Heart left ventricle (tissue), 13 donors: ENCODE measurements at regions not wholly inside any gene's neighbourhood (a gene's known extent, or its start where the extent isn't known, plus 50 kb on each side); places are given as distances from the start of the nearest gene placed in this dataset.

Experiments used
- CTCF ChIP-seq, 12 donors: fragments of 200-600 bp; sonication (generic) in 4 of 12; IDR thresholded peaks; one replicate each; pipeline versions ENCODE4 v1.5.0 to v1.8.0; 2018 to 2022; ENCODE audit warnings: antibody characterized with exemption in 12 of 12, mild to moderate bottlenecking in 5 of 12
- POLR2A ChIP-seq, 2 donors: fragments of 450-650 bp; IDR thresholded peaks; one replicate each; pipeline ENCODE4 v1.6.1; 2017; ENCODE audit warnings: antibody characterized with exemption in 2 of 2, mild to moderate bottlenecking in 2 of 2, moderate library complexity in 2 of 2
- donor health status: ischemic (EF 13 %, LVEDD 7.1; RV severe dilation, severe dysfunction).
- donor health status: DM: no; HTN: yes; CAD: no.
- donor health status: DM: no; HTN: no; CAD: no.
- donor health status: ischemic (EF 25% LVEDD 6.9; RV normal size, moderate dysfunction).
- donor health status: ischemic (EF 25% LVEDD 5.7; RV mildly dilated, moderate dysfunction).
- donor health status: ischemic (EF 35%, LVEDD 5.7; RV mildly dilated, moderate dysfunction).
- donor health status: nonischemic (EF 11% LVEDD 7.7; RV severe dilation, severe dysfunction).
- donor health status: DM: yes; HTN: yes; CAD: no.
- donor health status: PGD.
- donor health status: ischemic (EF 29% LVEDD 5.4; RV normal size, mild dysfunction).
- donor health status: nonischemic (EF 23%, LVEDD 6.1; RV moderate dilation, normal function).

GRCh38 chrX:40395102-40395501, 185.7 kb upstream of the ATP6AP2 start:
- TF ChIP-seq POLR2A (IDR thresholded peaks at IDR 0.05): no peak
- no peak for TF ChIP-seq CTCF (IDR thresholded peaks at IDR 0.05)
